Heart left ventricle (tissue), 16 donors: ENCODE measurements at regions not wholly inside any gene's neighbourhood (a gene's known extent, or its start where the extent isn't known, plus 50 kb on each side); places are given as distances from the start of the nearest gene placed in this dataset.

Source experiments
- ATAC-seq, 4 donors: fragments of 200-7000 bp; cut with Tn5 transposase; one replicate each; pipeline ENCODE4 v1.9.1; 2020 to 2022; ENCODE audit warnings: moderate library complexity in 4 of 4, mild to moderate bottlenecking in 3 of 4, moderate number of reproducible peaks in 1 of 4
- DNase-seq, 5 donors: peaks; one replicate each; pipeline ENCODE4 v3.0.0-alpha.2; 2020
- H3K27ac ChIP-seq, 12 donors: fragments of 200-600 bp; sonication (generic) in 4 of 12; one replicate each; pipeline versions ENCODE4 v1.5.0 to v1.8.0; 2016 to 2022; ENCODE audit warnings: mild to moderate bottlenecking in 2 of 12
- H3K27me3 ChIP-seq, 9 donors: fragments of 200-600 bp; sonication (generic) in 2 of 9; one replicate each; pipeline versions ENCODE4 v1.5.1 to v1.8.0; 2016 to 2022; ENCODE audit warnings: mild to moderate bottlenecking in 3 of 9
- H3K36me3 ChIP-seq, 9 donors: fragments of 200-600 bp; sonication (generic) in 2 of 9; one replicate each; pipeline versions ENCODE4 v1.5.0 to v1.8.0; 2018 to 2022; ENCODE audit warnings: mild to moderate bottlenecking in 2 of 9
- H3K4me1 ChIP-seq, 12 donors: fragments of 200-600 bp; sonication (generic) in 4 of 12; one replicate each; pipeline versions ENCODE4 v1.5.0 to v1.8.0; 2016 to 2022; ENCODE audit warnings: mild to moderate bottlenecking in 3 of 12
- H3K4me3 ChIP-seq, 12 donors: fragments of 200-600 bp; sonication (generic) in 4 of 12; one replicate each; pipeline versions ENCODE4 v1.5.0 to v1.8.0; 2017 to 2022; ENCODE audit warnings: mild to moderate bottlenecking in 9 of 12, moderate library complexity in 4 of 12
- H3K9me3 ChIP-seq, 12 donors: fragments of 200-600 bp; sonication (generic) in 4 of 12; one replicate each; pipeline versions ENCODE4 v1.5.0 to v1.8.0; 2016 to 2022; ENCODE audit warnings: mild to moderate bottlenecking in 1 of 12
- CTCF ChIP-seq, 12 donors: fragments of 200-600 bp; sonication (generic) in 4 of 12; IDR thresholded peaks; one replicate each; pipeline versions ENCODE4 v1.5.0 to v1.8.0; 2018 to 2022; ENCODE audit warnings: antibody characterized with exemption in 12 of 12, mild to moderate bottlenecking in 5 of 12
- POLR2A ChIP-seq, 2 donors: fragments of 450-650 bp; IDR thresholded peaks; one replicate each; pipeline ENCODE4 v1.6.1; 2017; ENCODE audit warnings: antibody characterized with exemption in 2 of 2, mild to moderate bottlenecking in 2 of 2, moderate library complexity in 2 of 2
- WGBS, 4 donors: extraction: QIAGEN DNeasy Blood & Tissue Kit in 2 of 4; methylation state at CpG; one replicate each; pipeline versions ENCODE4 v1.1.5 to v1.1.7; 2013 to 2018; 5-methylcytosine and 5-hydroxymethylcytosine counted together
- intact Hi-C, 10 donors: fragments of 100-400 bp; cut with DNase I; formaldehyde crosslinking; loops; one replicate each; pipeline versions ENCODE4 v1.11.1 to v1.14.2; 2022
- donor health status: ischemic (EF 13 %, LVEDD 7.1; RV severe dilation, severe dysfunction).
- donor health status: healthy with polysubstance abuse.
- donor health status: DM: no; HTN: yes; CAD: no.
- donor health status: DM: no; HTN: no; CAD: no.
- donor health status: ischemic (EF 25% LVEDD 6.9; RV normal size, moderate dysfunction).
- donor health status: ischemic (EF 25% LVEDD 5.7; RV mildly dilated, moderate dysfunction).
- donor health status: healthy.
- donor health status: DM: yes; HTN: yes; CAD: no.
- donor health status: ischemic (EF 35%, LVEDD 5.7; RV mildly dilated, moderate dysfunction).
- donor health status: nonischemic (EF 11% LVEDD 7.7; RV severe dilation, severe dysfunction).
- donor health status: DM: yes; HTN: yes; CAD: no.
- donor health status: PGD.
- donor health status: ischemic (EF 29% LVEDD 5.4; RV normal size, mild dysfunction).
- donor health status: nonischemic (EF 23%, LVEDD 6.1; RV moderate dilation, normal function).

DNA sequence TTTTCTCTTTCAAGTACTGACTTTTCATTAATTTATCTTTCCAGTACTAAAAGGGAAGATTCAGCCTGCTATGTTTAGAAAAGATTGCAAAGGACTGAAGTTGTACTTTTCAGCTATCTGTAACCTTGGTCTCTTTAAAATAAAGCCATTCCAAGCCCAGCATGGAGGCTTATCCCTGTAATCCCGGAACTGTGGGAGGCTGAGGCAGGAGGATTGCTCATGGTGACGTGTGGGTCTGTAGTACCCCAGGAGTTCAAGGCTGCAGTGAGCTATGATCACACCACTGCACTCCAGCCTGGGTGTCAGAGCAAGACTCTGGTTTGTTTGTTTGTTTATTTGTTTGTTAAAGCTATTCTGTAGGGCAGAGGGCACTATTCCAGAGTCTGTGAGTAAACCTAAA lies 50.6 kb upstream of the TMEM170B start:
- ATAC-seq (no peak), DNase-seq (no peak)
- Histone ChIP-seq H3K27me3 (no peaks in the 10 kb centered on the region), H3K36me3 (no peaks in the 10 kb centered on the region), H3K4me3 (no peak overlapping the region), H3K27ac (no peak overlapping the region), H3K4me1 (peaks cover 0 to 5% (median 0%) of the 10 kb centered on the region in 12 donors), H3K9me3 (no peaks in the 10 kb centered on the region)
- intact Hi-C loops = loop anchor here in 2 of 10 donors (2.0 to 5.0 kb wide), 2 partner anchors 245 to 246 kb away; no protein-coding TSS in a partner anchor
- TF ChIP-seq POLR2A (IDR thresholded peaks at IDR 0.05) (no peak), CTCF (IDR thresholded peaks at IDR 0.05) (no peak)
- WGBS, 4 donors = 90 to 98% (median 94%) methylated on average over 2 of the region's 2 CpGs

- Histone ChIP-seq H3K27me3 (no peaks in the 10 kb centered on the region), H3K36me3 (no peaks in the 10 kb centered on the region), H3K4me1 (peaks cover 0 to 5% (median 0%) of the 10 kb centered on the region in 12 donors), H3K27ac (no peak overlapping the region), H3K4me3 (no peak overlapping the region), H3K9me3 (no peaks in the 10 kb centered on the region)
- intact Hi-C loops = loop anchor here in 2 of 10 donors (2.0 to 5.0 kb wide), 2 partner anchors 244 to 246 kb away; no protein-coding TSS in a partner anchor
- DNase-seq (no peak), ATAC-seq (no peak)
- TF ChIP-seq CTCF (IDR thresholded peaks at IDR 0.05) (no peak), POLR2A (IDR thresholded peaks at IDR 0.05) (no peak)
- WGBS, 4 donors = 82 to 96% (median 89%) methylated on average over 7 of the region's 7 CpGs
These were observed 51.1 kb upstream of the TMEM170B start for GRCh38 chr6:11486486-11486885.

DNA sequence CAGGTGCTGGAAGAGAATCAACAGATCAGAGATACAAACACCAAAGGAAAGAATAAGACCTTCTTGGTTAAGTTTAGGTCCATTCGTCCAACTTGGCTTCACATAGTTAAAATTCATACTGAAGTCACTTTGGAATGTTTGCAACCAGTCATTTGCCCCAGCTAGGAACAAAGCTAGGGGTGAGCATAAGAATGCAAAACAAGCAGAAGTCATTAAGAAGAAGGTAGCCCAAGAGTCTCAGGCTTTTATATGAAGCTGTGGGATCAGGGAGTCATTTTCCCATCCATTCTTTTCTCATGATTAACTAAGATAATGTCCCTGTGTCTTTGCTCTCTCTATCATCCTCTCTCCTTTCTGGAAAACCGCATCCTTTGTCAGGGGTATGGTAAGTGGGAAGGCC lies 51.5 kb upstream of the TMEM170B start:
- no peak for TF ChIP-seq CTCF (IDR thresholded peaks at IDR 0.05)
- no peak for TF ChIP-seq POLR2A (IDR thresholded peaks at IDR 0.05)
- no peaks in the 10 kb centered on the region for H3K9me3 ChIP-seq
- no peak overlapping the region for H3K27ac ChIP-seq
- ATAC-seq = no peak
- no peaks in the 10 kb centered on the region for H3K27me3 ChIP-seq
- intact Hi-C loops = loop anchor here in 2 of 10 donors (2.0 to 5.0 kb wide), 2 partner anchors 244 to 245 kb away; no protein-coding TSS in a partner anchor
- H3K4me3 ChIP-seq = no peak overlapping the region
- DNase-seq = no peak
- H3K4me1 ChIP-seq = peaks cover 0 to 5% (median 0%) of the 10 kb centered on the region in 12 donors
- H3K36me3 ChIP-seq = no peaks in the 10 kb centered on the region
- 89 to 90% (median 89%) methylated on average over 2 of the region's 2 CpGs for WGBS, 4 donors

- Histone ChIP-seq H3K4me3 (no peak overlapping the region), H3K4me1 (peaks cover 0 to 5% (median 0%) of the 10 kb centered on the region in 12 donors), H3K9me3 (no peaks in the 10 kb centered on the region), H3K27me3 (no peaks in the 10 kb centered on the region), H3K27ac (no peak overlapping the region), H3K36me3 (no peaks in the 10 kb centered on the region)
- intact Hi-C loops = loop anchor here in 1 of 10 donors (5.0 kb wide), 1 partner anchor 243 kb away; no protein-coding TSS in a partner anchor
- ATAC-seq (no peak), DNase-seq (no peak)
- no peak for TF ChIP-seq CTCF (IDR thresholded peaks at IDR 0.05)
- TF ChIP-seq POLR2A (IDR thresholded peaks at IDR 0.05) = no peak
- 54 to 67% (median 63%) methylated on average over 4 of the region's 4 CpGs for WGBS, 4 donors
These were observed 52.3 kb upstream of the TMEM170B start for GRCh38 chr6:11485271-11485670.
